Type B pancreatic cell (in vitro differentiated cells): ENCODE measurements at regions not wholly inside any gene's neighbourhood (a gene's known extent, or its start where the extent isn't known, plus 50 kb on each side); places are given as distances from the start of the nearest gene placed in this dataset.
"Not testable (repeated sequence)": the region's sequence is repeated elsewhere in the genome, so short reads cannot be mapped to it uniquely, and the experiment has no call there.

ENCODE experiments used
- DNase-seq: peaks from one replicate; pipeline ENCODE4 v3.0.0; 2021; ENCODE audit warnings: mixed read lengths; ENCODE audit not compliant: unreplicated experiment; ENCODE audit errors: extremely low spot score
- H3K27ac Mint-ChIP-seq: 2 replicates; pipeline ENCODE4 v1.8.0; 2021; ENCODE audit warnings: mild to moderate bottlenecking, mixed read lengths
- H3K27me3 Mint-ChIP-seq: 2 replicates; pipeline ENCODE4 v1.8.0; 2021; ENCODE audit warnings: mixed read lengths
- H3K36me3 Mint-ChIP-seq: 2 replicates; pipeline ENCODE4 v1.8.0; 2021; ENCODE audit warnings: mixed read lengths
- H3K4me1 Mint-ChIP-seq: one replicate; pipeline ENCODE4 v1.8.0; 2021; ENCODE audit warnings: mixed read lengths; ENCODE audit not compliant: unreplicated experiment
- H3K4me3 Mint-ChIP-seq: 2 replicates; pipeline ENCODE4 v1.8.0; 2021; ENCODE audit warnings: mild to moderate bottlenecking, mixed read lengths
- H3K9me3 Mint-ChIP-seq: 2 replicates; pipeline ENCODE4 v1.8.0; 2021; ENCODE audit warnings: mixed read lengths
- TF ChIP-seq, protein P1 (sequence below): fragments of 200-600 bp; sonication (generic); conservative IDR thresholded peaks from 2 replicates; pipeline ENCODE4 v1.5.0; 2021; ENCODE audit warnings: antibody characterized with exemption, mild to moderate bottlenecking

DNA sequence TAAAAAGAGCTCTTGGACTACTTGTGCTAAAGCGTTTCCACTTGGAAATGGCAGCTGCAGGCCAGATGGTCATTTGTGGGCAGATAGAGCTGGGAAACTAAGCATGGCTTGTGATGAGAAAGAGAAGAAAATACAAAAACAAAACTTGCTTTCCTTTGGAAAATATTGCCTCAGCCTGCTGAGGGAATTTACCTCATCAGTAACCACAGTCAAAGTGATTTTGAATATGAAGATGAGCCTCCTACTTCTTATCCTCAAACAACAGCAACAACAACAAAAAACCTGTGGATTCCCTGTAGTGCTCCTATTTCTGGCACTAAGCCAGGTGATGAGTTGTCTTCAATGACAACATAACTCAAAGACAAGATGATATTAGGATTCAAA, 62.7 kb upstream of the FIBIN start:
- Mint-ChIP-seq H3K27ac (no peak overlapping the region), H3K9me3 (no peaks in the 10 kb centered on the region)

GRCh38 chr11:26931881-26932280, 62.0 kb upstream of the FIBIN start:
- no peaks in the 10 kb centered on the region for H3K36me3 Mint-ChIP-seq
- DNase-seq = no peak
- no peak overlapping the region for H3K27ac Mint-ChIP-seq
- H3K4me1 Mint-ChIP-seq = no peaks in the 10 kb centered on the region
- TF ChIP-seq, protein P1, sequence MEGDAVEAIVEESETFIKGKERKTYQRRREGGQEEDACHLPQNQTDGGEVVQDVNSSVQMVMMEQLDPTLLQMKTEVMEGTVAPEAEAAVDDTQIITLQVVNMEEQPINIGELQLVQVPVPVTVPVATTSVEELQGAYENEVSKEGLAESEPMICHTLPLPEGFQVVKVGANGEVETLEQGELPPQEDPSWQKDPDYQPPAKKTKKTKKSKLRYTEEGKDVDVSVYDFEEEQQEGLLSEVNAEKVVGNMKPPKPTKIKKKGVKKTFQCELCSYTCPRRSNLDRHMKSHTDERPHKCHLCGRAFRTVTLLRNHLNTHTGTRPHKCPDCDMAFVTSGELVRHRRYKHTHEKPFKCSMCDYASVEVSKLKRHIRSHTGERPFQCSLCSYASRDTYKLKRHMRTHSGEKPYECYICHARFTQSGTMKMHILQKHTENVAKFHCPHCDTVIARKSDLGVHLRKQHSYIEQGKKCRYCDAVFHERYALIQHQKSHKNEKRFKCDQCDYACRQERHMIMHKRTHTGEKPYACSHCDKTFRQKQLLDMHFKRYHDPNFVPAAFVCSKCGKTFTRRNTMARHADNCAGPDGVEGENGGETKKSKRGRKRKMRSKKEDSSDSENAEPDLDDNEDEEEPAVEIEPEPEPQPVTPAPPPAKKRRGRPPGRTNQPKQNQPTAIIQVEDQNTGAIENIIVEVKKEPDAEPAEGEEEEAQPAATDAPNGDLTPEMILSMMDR = no peak
- peaks cover 13% of the 10 kb centered on the region for H3K27me3 Mint-ChIP-seq
- H3K4me3 Mint-ChIP-seq = no peak overlapping the region
- no peaks in the 10 kb centered on the region for H3K9me3 Mint-ChIP-seq

More for the DNA sequence above, 62.7 kb upstream of the FIBIN start:
- TF ChIP-seq, protein P1 = no peak
- H3K36me3 Mint-ChIP-seq = no peaks in the 10 kb centered on the region
- H3K4me3 Mint-ChIP-seq = no peak overlapping the region
- H3K4me1 Mint-ChIP-seq = no peaks in the 10 kb centered on the region
- peaks cover 13% of the 10 kb centered on the region for H3K27me3 Mint-ChIP-seq
- DNase-seq = no peak

GRCh38 chr11:26936109-26936508, 57.8 kb upstream of the FIBIN start:
- Mint-ChIP-seq H3K27me3 (peaks cover 17% of the 10 kb centered on the region), H3K4me3 (no peak overlapping the region), H3K27ac (no peak overlapping the region), H3K9me3 (peaks cover 6% of the 10 kb centered on the region), H3K4me1 (no peaks in the 10 kb centered on the region), H3K36me3 (no peaks in the 10 kb centered on the region)
- TF ChIP-seq, protein P1 = no peak
- DNase-seq = no peak

- peaks cover 6% of the 10 kb centered on the region for H3K9me3 Mint-ChIP-seq
- H3K27me3 Mint-ChIP-seq = peaks cover 8% of the 10 kb centered on the region
- DNase-seq = no peak
- no peak overlapping the region for H3K27ac Mint-ChIP-seq
- no peaks in the 10 kb centered on the region for H3K36me3 Mint-ChIP-seq
- TF ChIP-seq, protein P1 = no peak
- no peak overlapping the region for H3K4me3 Mint-ChIP-seq
- H3K4me1 Mint-ChIP-seq = no peaks in the 10 kb centered on the region
Observed at GRCh38 chr11:26937386-26937785, 56.5 kb upstream of the FIBIN start.

DNA sequence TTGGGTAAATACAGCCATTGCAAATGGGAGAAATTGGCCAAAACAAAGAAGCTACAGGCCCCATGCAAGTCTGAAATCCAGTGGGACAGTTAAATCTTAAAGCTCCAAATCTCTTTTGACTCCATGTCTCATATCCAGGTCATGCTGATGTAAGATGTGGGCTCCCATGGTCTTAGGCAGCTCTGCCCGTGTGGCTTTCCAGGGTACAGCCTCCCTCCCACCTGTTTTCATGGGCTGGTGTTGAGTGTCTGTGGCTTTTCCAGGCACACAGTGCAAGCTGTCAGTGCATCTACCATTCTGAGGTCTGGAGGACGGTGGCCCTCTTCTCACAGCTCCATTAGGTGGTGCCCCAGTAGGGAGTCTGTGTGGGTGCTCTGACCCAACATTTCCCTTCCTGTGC, 53.4 kb upstream of the FIBIN start:
- not testable (repeated sequence) for H3K27ac Mint-ChIP-seq, H3K9me3 Mint-ChIP-seq, H3K36me3 Mint-ChIP-seq, DNase-seq, H3K4me3 Mint-ChIP-seq, H3K4me1 Mint-ChIP-seq
- H3K27me3 Mint-ChIP-seq = peaks cover 13% of the 10 kb centered on the region

- TF ChIP-seq, protein P1 = no peak
- H3K9me3 Mint-ChIP-seq = peaks cover 6% of the 10 kb centered on the region
- no peak for DNase-seq
- H3K27ac Mint-ChIP-seq = no peak overlapping the region
- H3K4me3 Mint-ChIP-seq = no peak overlapping the region
- no peaks in the 10 kb centered on the region for H3K36me3 Mint-ChIP-seq
- H3K27me3 Mint-ChIP-seq = peaks cover 16% of the 10 kb centered on the region
- H3K4me1 Mint-ChIP-seq = no peaks in the 10 kb centered on the region
Observed at GRCh38 chr11:26942356-26942755, 51.6 kb upstream of the FIBIN start.
